Spleen (tissue), 7 donors: ENCODE measurements at regions not wholly inside any gene's neighbourhood (a gene's known extent, or its start where the extent isn't known, plus 50 kb on each side); places are given as distances from the start of the nearest gene placed in this dataset.
"Not testable (repeated sequence)": the region's sequence is repeated elsewhere in the genome, so short reads cannot be mapped to it uniquely, and the experiment has no call there.

Experiments
- CTCF ChIP-seq, 11 experiments: fragments of 200-600 bp in 7 of 11; fragments of 450-650 bp in 4 of 11; sonication (generic) in 4 of 11; IDR thresholded peaks in 8 of 11; conservative IDR thresholded peaks in 3 of 11; 1 replicate in 7 of 11; 2 replicates in 4 of 11; pipeline versions ENCODE4 v1.4.0 to v1.8.0; 2016 to 2021; ENCODE audit warnings: antibody characterized with exemption in 11 of 11, inconsistent platforms in 4 of 11, mild to moderate bottlenecking in 1 of 11
- POLR2AphosphoS5 ChIP-seq, 3 donors: sonication (generic); formaldehyde crosslinking; IDR thresholded peaks; one replicate each; pipeline ENCODE4 v1.5.1; 2017; ENCODE audit warnings: antibody characterized with exemption in 3 of 3
- donor health status: DM: no; HTN: no; CAD: no; lungs with moderate emphysema.
- donor health status: DM: no; HTN: no; CAD: no.
- donor health status: DM: no; HTN: no; CAD: no.

- TF ChIP-seq CTCF (IDR thresholded peaks at IDR 0.05 in 8 of 11, conservative IDR thresholded peaks at IDR 0.05 in 3 of 11); POLR2AphosphoS5 (IDR thresholded peaks at IDR 0.05): not testable (repeated sequence)
Measured at GRCh38 chr16:75825750-75826149, 99.5 kb upstream of the CPHXL start.
